ENCODE measurements at regions not wholly inside any gene's neighbourhood (a gene's known extent, or its start where the extent isn't known, plus 50 kb on each side); places are given as distances from the start of the nearest gene placed in this dataset.

GRCh38 chr5:125719681-125720347 is 703.4 kb upstream of the GRAMD2B start:
- Histone ChIP-seq H3K27me3 (ENCODE audit: low read length) (no peaks in the 10 kb centered on the region), H3K4me2 (ENCODE audit: low read length) (no peak overlapping the region), H2AFZ (ENCODE audit: low read length) (no peak overlapping the region), H3K9me2 (replicated peaks; ENCODE audit: low read length) (no peaks in the 10 kb centered on the region), H3K27ac (ENCODE audit: low read length) (no peak overlapping the region), H3K4me3 (ENCODE audit: low read length) (no peak overlapping the region), H3K9ac (ENCODE audit: low read length) (no peak overlapping the region), H4K20me1 (ENCODE audit: low read length) (no peaks in the 10 kb centered on the region), H3K9me3 (ENCODE audit: low read length) (no peaks in the 10 kb centered on the region), H3F3A (ENCODE audit: low read length, unreplicated experiment) (no peaks in the 10 kb centered on the region), H3K4me1 (ENCODE audit: insufficient read depth, low read length) (no peaks in the 10 kb centered on the region; the same call in 1 of the 2 replicates), H3K79me2 (ENCODE audit: low read length) (no peaks in the 10 kb centered on the region), H3K36me3 (ENCODE audit: low read depth, low read length) (no peaks in the 10 kb centered on the region)
- no peak for DNase-seq
- no peak for ATAC-seq
- ChIA-PET POLR2A (ENCODE audit: unreplicated experiment) (no interaction called here), CTCF (no interaction called here)
- no TSS peak for BruUV-seq (replicated peaks)
- TF ChIP-seq EZH2phosphoT487 (IDR thresholded peaks at IDR 0.05; ENCODE audit: borderline replicate concordance, low read length) (no peak), EZH2 (IDR thresholded peaks at IDR 0.05; ENCODE audit: low read length, unreplicated experiment) (no peak)
- TF ChIP-seq, protein P1, sequence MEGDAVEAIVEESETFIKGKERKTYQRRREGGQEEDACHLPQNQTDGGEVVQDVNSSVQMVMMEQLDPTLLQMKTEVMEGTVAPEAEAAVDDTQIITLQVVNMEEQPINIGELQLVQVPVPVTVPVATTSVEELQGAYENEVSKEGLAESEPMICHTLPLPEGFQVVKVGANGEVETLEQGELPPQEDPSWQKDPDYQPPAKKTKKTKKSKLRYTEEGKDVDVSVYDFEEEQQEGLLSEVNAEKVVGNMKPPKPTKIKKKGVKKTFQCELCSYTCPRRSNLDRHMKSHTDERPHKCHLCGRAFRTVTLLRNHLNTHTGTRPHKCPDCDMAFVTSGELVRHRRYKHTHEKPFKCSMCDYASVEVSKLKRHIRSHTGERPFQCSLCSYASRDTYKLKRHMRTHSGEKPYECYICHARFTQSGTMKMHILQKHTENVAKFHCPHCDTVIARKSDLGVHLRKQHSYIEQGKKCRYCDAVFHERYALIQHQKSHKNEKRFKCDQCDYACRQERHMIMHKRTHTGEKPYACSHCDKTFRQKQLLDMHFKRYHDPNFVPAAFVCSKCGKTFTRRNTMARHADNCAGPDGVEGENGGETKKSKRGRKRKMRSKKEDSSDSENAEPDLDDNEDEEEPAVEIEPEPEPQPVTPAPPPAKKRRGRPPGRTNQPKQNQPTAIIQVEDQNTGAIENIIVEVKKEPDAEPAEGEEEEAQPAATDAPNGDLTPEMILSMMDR (conservative IDR thresholded peaks at IDR 0.05; ENCODE audit: low read depth, low read length): no peak
- intact Hi-C loops (cut with micrococcal nuclease): no loop called here

DNA sequence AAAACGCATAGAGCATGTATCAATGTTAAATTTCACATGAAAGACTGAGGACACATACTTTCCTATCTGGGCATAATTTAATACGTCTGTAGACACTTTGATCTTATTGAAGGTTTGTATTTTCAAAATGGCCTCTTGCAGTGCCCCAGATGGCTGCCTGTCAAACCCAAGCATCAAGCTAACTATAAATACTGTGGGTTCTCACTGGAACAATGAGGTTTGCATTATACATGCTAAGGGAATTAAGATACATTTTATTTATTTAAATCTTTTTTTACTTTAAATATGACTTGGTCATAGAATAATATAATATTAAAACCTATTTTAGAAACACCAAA is 702.9 kb upstream of the GRAMD2B start:
- Histone ChIP-seq H3K27ac (ENCODE audit: low read length) (no peak overlapping the region), H3K9me3 (ENCODE audit: low read length) (no peaks in the 10 kb centered on the region), H3K9me2 (replicated peaks; ENCODE audit: low read length) (no peaks in the 10 kb centered on the region), H3K4me1 (ENCODE audit: insufficient read depth, low read length) (no peaks in the 10 kb centered on the region; the same call in 1 of the 2 replicates), H2AFZ (ENCODE audit: low read length) (no peak overlapping the region), H3K9ac (ENCODE audit: low read length) (no peak overlapping the region), H3K36me3 (ENCODE audit: low read depth, low read length) (no peaks in the 10 kb centered on the region), H3K27me3 (ENCODE audit: low read length) (no peaks in the 10 kb centered on the region), H3K4me2 (ENCODE audit: low read length) (no peak overlapping the region), H4K20me1 (ENCODE audit: low read length) (no peaks in the 10 kb centered on the region), H3K4me3 (ENCODE audit: low read length) (no peak overlapping the region), H3F3A (ENCODE audit: low read length, unreplicated experiment) (no peaks in the 10 kb centered on the region), H3K79me2 (ENCODE audit: low read length) (no peaks in the 10 kb centered on the region)
- no peak for TF ChIP-seq EZH2phosphoT487 (IDR thresholded peaks at IDR 0.05; ENCODE audit: borderline replicate concordance, low read length)
- TF ChIP-seq EZH2 (IDR thresholded peaks at IDR 0.05; ENCODE audit: low read length, unreplicated experiment): no peak
- TF ChIP-seq, protein P1 (conservative IDR thresholded peaks at IDR 0.05; ENCODE audit: low read depth, low read length): no peak
- BruUV-seq (replicated peaks): no TSS peak
- DNase-seq: no peak
- intact Hi-C loops (cut with micrococcal nuclease): no loop called here
- CTCF ChIA-PET: no interaction called here
- no peak for ATAC-seq
- POLR2A ChIA-PET (ENCODE audit: unreplicated experiment): no interaction called here

- H3K27ac ChIP-seq (ENCODE audit: low read length): no peak overlapping the region
- no peak overlapping the region for H2AFZ ChIP-seq (ENCODE audit: low read length)
- H3K4me1 ChIP-seq (ENCODE audit: insufficient read depth, low read length): no peaks in the 10 kb centered on the region; the same call in 1 of the 2 replicates
- CTCF ChIA-PET: no interaction called here
- H3K9me3 ChIP-seq (ENCODE audit: low read length): no peaks in the 10 kb centered on the region
- H3K36me3 ChIP-seq (ENCODE audit: low read depth, low read length): no peaks in the 10 kb centered on the region
- intact Hi-C loops (cut with micrococcal nuclease): no loop called here
- no TSS peak for BruUV-seq (replicated peaks)
- no peaks in the 10 kb centered on the region for H3K9me2 ChIP-seq (replicated peaks; ENCODE audit: low read length)
- H3K27me3 ChIP-seq (ENCODE audit: low read length): no peaks in the 10 kb centered on the region
- no peak for DNase-seq
- POLR2A ChIA-PET (ENCODE audit: unreplicated experiment): no interaction called here
- no peaks in the 10 kb centered on the region for H3K79me2 ChIP-seq (ENCODE audit: low read length)
- no peak for TF ChIP-seq EZH2phosphoT487 (IDR thresholded peaks at IDR 0.05; ENCODE audit: borderline replicate concordance, low read length)
- TF ChIP-seq EZH2 (IDR thresholded peaks at IDR 0.05; ENCODE audit: low read length, unreplicated experiment): no peak
- TF ChIP-seq, protein P1 (conservative IDR thresholded peaks at IDR 0.05; ENCODE audit: low read depth, low read length): no peak
- no peak for ATAC-seq
- H3K4me2 ChIP-seq (ENCODE audit: low read length): no peak overlapping the region
- H3K4me3 ChIP-seq (ENCODE audit: low read length): no peak overlapping the region
- H3K9ac ChIP-seq (ENCODE audit: low read length): no peak overlapping the region
- H4K20me1 ChIP-seq (ENCODE audit: low read length): no peaks in the 10 kb centered on the region
- no peaks in the 10 kb centered on the region for H3F3A ChIP-seq (ENCODE audit: low read length, unreplicated experiment)
Observed at GRCh38 chr5:125720721-125721120, 702.5 kb upstream of the GRAMD2B start.
